Effector memory CD4-positive, alpha-beta T cell (primary cell): ENCODE measurements at regions not wholly inside any gene's neighbourhood (a gene's known extent, or its start where the extent isn't known, plus 50 kb on each side); places are given as distances from the start of the nearest gene placed in this dataset.

Experiments used
- DNase-seq, 3 donors: peaks; one replicate each; pipeline ENCODE4 v3.0.0-alpha.2; 2020
- H3K27ac ChIP-seq: 2 replicates; pipeline ENCODE4 v1.7.0; 2013; ENCODE audit warnings: mild to moderate bottlenecking, low read length, moderate library complexity; ENCODE audit not compliant: insufficient read depth, poor library complexity, severe bottlenecking
- H3K27me3 ChIP-seq: replicated peaks from 2 replicates; pipeline ENCODE4 v1.7.0; 2013; ENCODE audit warnings: mild to moderate bottlenecking, low read length; ENCODE audit not compliant: insufficient read depth, control insufficient read depth, poor library complexity, severe bottlenecking
- H3K36me3 ChIP-seq: 2 replicates; pipeline ENCODE4 v1.7.0; 2013; ENCODE audit warnings: mild to moderate bottlenecking, low read length, moderate library complexity; ENCODE audit not compliant: control insufficient read depth, insufficient read depth
- H3K4me1 ChIP-seq: 2 replicates; pipeline ENCODE4 v1.7.0; 2013; ENCODE audit warnings: low read length, mild to moderate bottlenecking; ENCODE audit not compliant: control insufficient read depth, insufficient read depth, poor library complexity, severe bottlenecking
- H3K4me3 ChIP-seq: 2 replicates; pipeline ENCODE4 v1.7.0; 2013; ENCODE audit warnings: low read length, low read depth, mild to moderate bottlenecking; ENCODE audit not compliant: insufficient read depth, poor library complexity, severe bottlenecking
- H3K9me3 ChIP-seq: 2 replicates; pipeline ENCODE4 v1.7.0; 2013; ENCODE audit warnings: mild to moderate bottlenecking, low read length, moderate library complexity; ENCODE audit not compliant: control insufficient read depth

GRCh38 chr3:31147550-31147949 lies 253.1 kb upstream of the GADL1 start:
- no peaks in the 10 kb centered on the region for H3K36me3 ChIP-seq
- no peaks in the 10 kb centered on the region for H3K9me3 ChIP-seq
- no peak overlapping the region for H3K27ac ChIP-seq
- no peaks in the 10 kb centered on the region for H3K4me1 ChIP-seq
- no peak for DNase-seq
- no peak overlapping the region for H3K4me3 ChIP-seq
- H3K27me3 ChIP-seq: no peaks in the 10 kb centered on the region

DNA sequence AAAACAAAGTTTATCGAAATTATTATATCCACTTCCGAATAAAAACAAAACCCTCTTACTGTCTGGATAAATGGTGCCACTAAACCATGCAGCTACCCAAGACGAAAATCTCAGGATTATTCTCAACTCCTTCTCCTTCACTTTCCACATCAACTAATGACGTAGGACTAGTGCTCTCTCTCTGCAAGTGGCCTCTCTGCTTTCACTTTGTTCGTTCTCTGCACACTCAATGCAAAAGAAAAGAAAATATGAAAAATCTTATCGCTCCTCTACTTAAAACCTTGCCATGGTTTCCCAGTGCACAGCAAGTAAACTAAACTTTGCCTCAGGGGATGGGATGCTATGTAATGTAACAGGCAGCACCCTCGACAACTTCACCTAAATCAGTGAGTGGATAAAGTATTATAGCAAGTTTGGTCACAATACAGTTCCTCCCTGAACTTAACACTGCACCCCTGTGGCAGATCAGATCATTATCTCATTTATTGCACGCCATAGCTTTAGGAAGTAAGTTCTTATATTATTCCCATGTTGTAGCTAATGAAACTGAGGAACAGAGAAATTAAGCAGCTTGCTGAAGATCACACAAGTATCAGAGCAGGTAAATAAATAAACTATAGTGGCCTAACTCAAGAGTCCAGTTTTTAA lies 262.7 kb upstream of the GADL1 start:
- Histone ChIP-seq H3K4me3 (no peak overlapping the region), H3K27ac (no peak overlapping the region), H3K4me1 (no peaks in the 10 kb centered on the region), H3K36me3 (no peaks in the 10 kb centered on the region), H3K9me3 (no peaks in the 10 kb centered on the region), H3K27me3 (no peaks in the 10 kb centered on the region)
- no peak for DNase-seq

GRCh38 chr3:31157893-31158620 lies 263.6 kb upstream of the GADL1 start:
- DNase-seq: no peak

DNA sequence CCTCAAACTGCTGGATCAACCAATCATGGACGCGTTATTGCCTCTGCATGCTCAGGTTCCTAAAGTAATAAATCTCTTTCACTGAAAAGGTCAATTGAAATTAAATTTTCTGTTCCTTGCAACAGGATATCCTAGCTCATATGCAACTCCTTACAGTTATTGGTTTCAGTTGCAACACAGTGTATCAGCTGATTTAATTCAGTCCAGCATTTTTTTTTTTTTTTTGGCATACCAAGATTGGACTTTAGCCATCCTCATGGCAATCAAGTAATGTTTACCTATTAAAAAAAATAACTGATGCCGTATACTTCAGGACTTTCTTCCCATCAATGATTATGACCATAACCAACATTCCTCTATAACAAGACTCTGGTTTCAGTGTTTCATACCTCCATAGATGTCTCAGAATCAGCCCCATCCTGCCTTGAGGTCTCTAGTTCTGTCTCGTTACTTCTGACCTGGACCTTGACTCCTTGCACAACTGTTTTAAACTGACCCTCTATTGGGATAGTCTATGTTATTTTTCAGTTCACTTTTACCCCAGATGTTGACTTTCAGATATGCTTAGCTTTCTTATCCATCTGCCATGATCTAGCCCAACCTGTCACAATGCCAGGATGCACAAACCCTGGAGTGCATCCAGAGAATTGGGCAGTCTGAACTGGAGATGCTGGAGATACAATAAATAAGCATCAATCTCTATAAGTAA lies 265.0 kb upstream of the GADL1 start:
- H3K9me3 ChIP-seq: no peaks in the 10 kb centered on the region
- DNase-seq: no peak

More at GRCh38 chr3:31157893-31158620, 263.6 kb upstream of the GADL1 start:
- H3K4me1 ChIP-seq: no peaks in the 10 kb centered on the region
- no peaks in the 10 kb centered on the region for H3K27me3 ChIP-seq
- H3K36me3 ChIP-seq: no peaks in the 10 kb centered on the region
- H3K4me3 ChIP-seq: no peak overlapping the region
- no peak overlapping the region for H3K27ac ChIP-seq
- H3K9me3 ChIP-seq: no peaks in the 10 kb centered on the region

GRCh38 chr3:31161889-31162288 lies 267.4 kb upstream of the GADL1 start:
- no peaks in the 10 kb centered on the region for H3K36me3 ChIP-seq
- no peaks in the 10 kb centered on the region for H3K4me1 ChIP-seq
- no peaks in the 10 kb centered on the region for H3K27me3 ChIP-seq
- H3K4me3 ChIP-seq: no peak overlapping the region
- no peaks in the 10 kb centered on the region for H3K9me3 ChIP-seq
- no peak for DNase-seq
- H3K27ac ChIP-seq: no peak overlapping the region

More for the DNA sequence above, 265.0 kb upstream of the GADL1 start:
- Histone ChIP-seq H3K27me3 (no peaks in the 10 kb centered on the region), H3K27ac (no peak overlapping the region), H3K4me3 (no peak overlapping the region), H3K36me3 (no peaks in the 10 kb centered on the region), H3K4me1 (no peaks in the 10 kb centered on the region)

DNA sequence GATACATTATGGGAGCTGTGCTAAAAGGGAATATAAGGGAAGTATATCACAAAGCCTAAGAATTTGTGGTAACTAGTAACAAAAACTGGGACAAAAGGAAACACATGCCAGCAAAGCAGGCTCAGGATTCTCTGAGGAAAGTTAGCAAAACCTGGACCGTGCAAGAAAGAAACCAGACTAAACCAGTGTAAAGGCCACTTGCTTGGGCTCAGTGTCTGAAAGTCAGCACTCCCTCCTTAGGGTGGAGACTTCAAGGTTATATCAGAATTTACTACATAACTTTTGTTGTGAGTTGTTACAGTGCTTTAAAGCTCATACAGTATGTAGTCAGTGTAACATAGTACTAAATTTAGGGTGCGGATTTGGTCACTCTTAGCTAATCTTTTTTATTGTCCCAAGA lies 269.9 kb upstream of the GADL1 start:
- H3K4me3 ChIP-seq: no peak overlapping the region
- no peaks in the 10 kb centered on the region for H3K27me3 ChIP-seq
- H3K9me3 ChIP-seq: no peaks in the 10 kb centered on the region
- H3K27ac ChIP-seq: no peak overlapping the region
- no peak for DNase-seq
- H3K36me3 ChIP-seq: no peaks in the 10 kb centered on the region
- H3K4me1 ChIP-seq: no peaks in the 10 kb centered on the region

DNA sequence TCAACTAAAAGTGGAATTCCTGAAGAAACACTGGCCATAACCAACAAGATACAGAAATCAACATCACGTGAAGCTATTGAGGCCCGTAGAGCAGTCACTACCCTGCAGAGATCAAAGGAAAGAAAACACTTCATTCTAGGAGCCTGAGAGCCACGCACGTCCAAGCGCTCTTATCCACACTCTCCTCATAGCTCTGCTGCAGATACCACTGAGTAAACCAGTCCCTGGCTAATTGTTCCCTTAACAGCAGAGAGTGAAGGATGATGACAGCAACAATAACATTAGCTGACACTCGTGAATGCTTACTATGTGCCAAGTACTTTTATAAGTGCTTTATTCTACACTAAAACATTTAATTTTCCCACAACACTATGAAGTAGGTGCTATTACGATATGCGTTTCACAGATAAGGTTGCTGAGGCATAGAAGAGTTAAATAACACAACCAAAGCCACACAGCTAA lies 271.0 kb upstream of the GADL1 start:
- Histone ChIP-seq H3K27ac (no peak overlapping the region), H3K27me3 (no peaks in the 10 kb centered on the region), H3K9me3 (no peaks in the 10 kb centered on the region), H3K4me1 (no peaks in the 10 kb centered on the region), H3K36me3 (no peaks in the 10 kb centered on the region), H3K4me3 (no peak overlapping the region)
- no peak for DNase-seq

DNA sequence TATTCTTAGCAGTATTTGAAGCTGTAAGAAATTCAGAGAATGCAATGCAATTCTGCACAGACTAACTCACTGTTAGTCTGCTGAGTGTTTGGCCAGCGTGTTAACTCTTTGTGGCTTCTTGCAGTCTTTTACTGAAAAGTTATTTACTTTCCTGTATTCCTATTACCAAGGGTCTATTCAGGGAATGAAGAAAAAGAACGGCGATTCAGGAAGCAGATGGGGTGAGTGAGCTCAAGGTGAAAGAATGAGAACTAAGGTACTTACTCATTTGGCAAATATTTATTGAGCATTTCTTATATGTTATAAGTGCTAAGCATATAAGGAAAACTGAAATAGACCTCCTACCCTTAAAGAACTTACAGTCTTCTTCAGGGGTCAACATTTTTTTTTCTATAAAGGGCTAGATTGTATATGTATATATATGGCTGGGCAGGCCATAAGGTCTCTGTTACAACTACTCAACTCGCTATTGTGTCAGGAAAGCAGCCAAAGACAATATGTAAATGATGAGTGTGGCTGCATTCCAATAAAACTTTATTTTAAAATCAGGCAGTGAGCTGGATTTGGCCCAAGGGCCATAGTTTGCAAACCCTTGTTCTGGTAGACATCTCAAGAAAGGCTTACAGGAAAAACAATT lies 271.9 kb upstream of the GADL1 start:
- Histone ChIP-seq H3K4me1 (no peaks in the 10 kb centered on the region), H3K4me3 (no peak overlapping the region), H3K27ac (no peak overlapping the region), H3K27me3 (no peaks in the 10 kb centered on the region), H3K9me3 (no peaks in the 10 kb centered on the region), H3K36me3 (no peaks in the 10 kb centered on the region)
- no peak for DNase-seq

DNA sequence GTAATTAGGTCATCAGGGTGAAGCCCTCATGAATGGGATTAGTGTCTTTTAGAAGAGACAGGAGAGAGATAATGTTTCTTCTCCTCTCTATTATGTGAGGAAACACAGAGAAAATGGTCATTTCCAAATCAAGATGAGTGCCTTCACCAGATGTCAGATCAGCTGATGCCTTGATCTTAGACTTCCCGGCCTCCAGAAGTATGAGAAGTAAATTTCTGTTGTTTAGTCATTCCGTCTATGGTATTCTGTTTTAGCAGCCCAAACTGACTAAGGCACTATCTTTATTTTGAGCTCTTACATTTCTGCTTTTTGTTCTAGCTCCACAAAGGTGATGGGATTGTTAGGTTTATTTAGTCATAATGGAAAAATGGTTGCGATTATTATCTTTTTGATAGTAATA lies 273.2 kb upstream of the GADL1 start:
- DNase-seq: no peak
- no peaks in the 10 kb centered on the region for H3K27me3 ChIP-seq
- H3K4me3 ChIP-seq: no peak overlapping the region
- no peaks in the 10 kb centered on the region for H3K36me3 ChIP-seq
- H3K9me3 ChIP-seq: no peaks in the 10 kb centered on the region
- no peaks in the 10 kb centered on the region for H3K4me1 ChIP-seq
- no peak overlapping the region for H3K27ac ChIP-seq
